ENCODE measurements at regions not wholly inside any gene's neighbourhood (a gene's known extent, or its start where the extent isn't known, plus 50 kb on each side); places are given as distances from the start of the nearest gene placed in this dataset.

DNA sequence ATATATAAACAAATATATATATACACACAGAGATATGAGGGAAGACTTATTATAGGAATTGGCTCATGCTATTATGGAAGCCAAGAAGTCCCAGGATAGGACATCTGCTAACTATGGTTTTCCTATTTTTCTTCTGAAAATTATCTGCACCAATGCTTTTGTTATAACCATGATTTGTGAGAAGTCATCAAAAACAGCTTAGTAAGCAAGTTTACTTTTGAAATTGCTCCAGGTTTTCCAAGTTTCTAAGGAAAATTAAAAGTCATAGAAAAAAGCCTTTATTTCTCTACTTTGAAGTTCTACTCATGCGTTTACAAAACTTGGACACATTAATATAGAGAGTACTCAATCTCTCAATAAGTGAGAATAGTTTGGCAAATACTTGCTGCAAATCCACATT lies 213.1 kb downstream of the TRAM1L1 start:
- no peak for DNase-seq (ENCODE audit: low read depth in 2 of 2)

DNA sequence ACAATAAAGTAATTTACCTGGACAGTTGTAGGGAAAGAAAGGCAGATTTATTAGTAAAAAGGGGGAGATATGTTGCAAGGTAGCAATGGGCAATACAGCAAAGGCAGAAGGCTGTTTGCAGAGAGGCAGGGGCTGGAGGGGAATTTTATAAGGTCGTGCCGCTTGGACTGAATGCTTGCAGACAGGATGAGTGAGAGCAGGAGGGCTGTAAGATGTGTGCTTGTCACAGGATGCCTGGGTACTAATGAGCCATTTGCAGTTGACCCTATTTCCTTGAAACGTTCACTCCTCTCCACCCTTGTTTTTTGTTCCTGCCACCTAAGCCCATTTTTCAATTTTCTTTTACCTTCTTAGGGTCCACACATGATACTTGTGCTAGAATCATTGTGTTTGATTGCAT lies 214.7 kb downstream of the TRAM1L1 start:
- no peak for DNase-seq (ENCODE audit: low read depth in 2 of 2)

DNA sequence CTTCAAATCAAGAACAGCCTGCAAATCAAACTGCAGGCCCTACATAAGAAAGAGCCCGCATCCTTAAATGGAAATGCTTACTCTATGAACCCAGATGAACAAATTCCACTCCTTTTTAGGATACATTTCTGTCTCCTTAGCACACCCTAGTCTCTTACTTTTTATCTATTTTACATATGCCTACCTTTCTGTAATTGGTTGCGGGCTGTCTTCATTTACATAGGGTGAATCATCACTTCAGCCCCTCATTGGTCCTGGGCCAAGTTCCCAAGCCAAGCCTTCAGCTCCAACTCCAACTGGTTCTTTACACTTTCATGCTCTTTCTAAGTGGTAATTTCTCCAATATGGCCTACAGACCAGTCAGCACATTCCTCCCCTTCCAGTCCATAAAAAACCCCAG lies 219.3 kb downstream of the TRAM1L1 start:
- no peak for DNase-seq (ENCODE audit: low read depth in 2 of 2)

DNA sequence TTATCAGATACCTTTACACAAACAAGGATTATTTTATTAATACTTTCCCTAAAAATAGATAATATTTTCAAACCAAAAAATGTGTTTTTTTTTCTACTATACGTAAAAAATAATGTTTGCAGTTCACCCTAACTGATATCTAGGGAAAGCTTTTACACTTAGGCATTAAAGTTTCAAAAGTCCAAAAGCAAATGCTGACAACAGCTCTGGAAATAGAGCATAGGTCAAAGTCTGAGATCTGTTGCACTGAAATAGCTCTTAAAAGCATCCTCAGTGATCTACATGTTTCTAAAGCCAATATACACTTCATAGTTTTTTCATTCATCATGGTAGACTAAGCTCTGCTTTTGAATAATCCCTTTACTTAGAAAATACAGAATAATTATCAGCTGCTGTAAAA lies 222.8 kb downstream of the TRAM1L1 start:
- no peak for DNase-seq (ENCODE audit: low read depth in 2 of 2)

DNA sequence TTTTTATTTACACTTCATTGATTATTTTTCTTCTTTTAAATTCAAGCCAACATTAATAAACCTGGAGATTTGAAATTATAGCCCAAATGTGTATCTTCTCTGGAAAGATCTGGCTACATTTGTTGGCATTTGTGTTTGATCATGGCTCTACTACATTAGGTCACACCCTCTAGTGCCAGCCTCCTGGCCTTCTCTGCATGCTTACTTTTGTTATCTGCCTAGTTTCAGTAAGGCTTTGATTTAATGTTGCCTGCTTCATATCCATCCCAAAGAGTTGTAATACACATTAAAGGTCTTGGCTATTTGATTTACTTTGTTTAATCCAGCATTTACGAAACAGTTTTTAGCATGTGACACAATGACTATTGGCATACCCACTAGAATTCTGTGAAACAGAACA lies 224.5 kb downstream of the TRAM1L1 start:
- DNase-seq (ENCODE audit: low read depth in 2 of 2), result no peak

DNA sequence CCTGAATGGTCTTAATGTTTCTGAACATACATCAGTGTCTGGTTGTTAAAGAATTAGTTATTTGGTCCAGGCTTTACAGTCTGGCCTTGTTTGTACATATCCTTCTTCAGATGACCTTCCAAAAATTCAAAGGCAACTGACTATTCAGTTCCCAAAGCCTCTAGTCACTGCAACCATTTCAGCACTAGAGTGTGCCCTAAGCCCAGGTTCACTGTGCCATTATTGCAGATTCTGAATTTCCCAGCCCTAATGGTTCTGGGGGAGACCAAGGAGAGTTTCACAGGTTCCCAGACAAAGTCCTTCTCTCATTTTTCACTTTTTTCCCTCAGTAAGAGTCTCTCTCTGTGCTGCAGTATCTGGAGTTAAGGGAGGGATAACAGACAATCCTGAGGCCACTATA lies 235.8 kb downstream of the TRAM1L1 start:
- no peak for DNase-seq (ENCODE audit: low read depth in 2 of 2)

DNA sequence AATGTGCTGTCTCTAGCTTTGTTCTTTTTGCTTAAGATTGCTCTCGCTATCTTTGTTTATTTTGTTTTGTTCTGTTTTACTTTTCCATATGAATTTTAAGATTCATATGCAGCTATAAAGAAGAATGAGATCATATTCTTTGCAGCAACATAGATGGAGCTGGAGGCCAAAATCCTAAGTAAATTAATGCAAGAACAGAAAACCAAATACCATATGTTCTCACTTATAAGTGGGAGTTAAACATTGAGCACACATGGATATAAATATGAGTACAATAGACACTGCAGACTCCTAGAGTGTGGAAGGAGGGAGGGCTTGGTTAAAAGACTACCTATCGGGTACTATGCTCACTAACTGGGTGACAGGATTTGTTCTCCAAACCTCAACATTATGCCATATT lies 237.8 kb downstream of the TRAM1L1 start:
- no peak for DNase-seq (ENCODE audit: low read depth in 2 of 2)

DNA sequence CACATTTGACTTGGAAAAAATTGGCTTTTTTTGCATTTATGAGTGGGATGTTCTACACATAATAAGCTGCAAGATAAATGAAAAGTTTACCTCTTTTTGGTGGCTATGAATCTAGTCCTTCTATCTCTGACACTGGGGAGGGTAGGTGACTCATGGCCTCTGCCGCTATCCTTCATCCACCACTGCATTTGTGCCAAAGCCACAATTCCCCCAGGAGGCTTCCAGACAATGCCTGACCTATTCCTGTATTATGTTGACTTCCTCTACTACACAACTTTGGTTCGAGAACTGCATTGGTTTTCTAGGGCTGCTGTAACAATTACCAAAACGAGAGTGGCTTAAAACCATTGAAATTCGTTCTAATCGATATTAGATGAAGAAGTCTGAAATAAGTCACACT lies 245.6 kb downstream of the TRAM1L1 start:
- no peak for DNase-seq (ENCODE audit: low read depth in 2 of 2)

DNA sequence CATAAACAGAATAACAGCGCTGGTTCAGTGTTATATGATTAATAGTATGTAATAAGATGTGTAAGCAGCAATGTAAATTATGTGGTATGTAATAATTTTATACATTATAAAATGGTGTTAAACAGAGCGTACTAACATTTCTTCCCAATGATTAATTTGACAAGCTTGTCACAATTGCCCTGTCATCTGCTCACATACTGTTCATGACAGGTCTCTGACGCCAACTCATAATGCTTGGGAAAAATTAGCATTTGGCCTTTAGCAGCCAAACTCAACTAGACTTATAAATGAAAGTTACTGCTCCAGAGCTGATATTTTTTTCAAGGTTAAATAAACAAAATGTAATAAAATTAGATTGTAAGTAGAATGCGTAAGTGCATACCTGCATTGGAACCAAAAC lies 246.8 kb downstream of the TRAM1L1 start:
- no peak for DNase-seq (ENCODE audit: low read depth in 2 of 2)

- no peak for DNase-seq (ENCODE audit: low read depth in 2 of 2)
Observed at GRCh38 chr4:116829187-116829586, 256.2 kb downstream of the TRAM1L1 start.

GRCh38 chr4:116824172-116824571 lies 261.2 kb downstream of the TRAM1L1 start:
- no peak for DNase-seq (ENCODE audit: low read depth in 2 of 2)

DNA sequence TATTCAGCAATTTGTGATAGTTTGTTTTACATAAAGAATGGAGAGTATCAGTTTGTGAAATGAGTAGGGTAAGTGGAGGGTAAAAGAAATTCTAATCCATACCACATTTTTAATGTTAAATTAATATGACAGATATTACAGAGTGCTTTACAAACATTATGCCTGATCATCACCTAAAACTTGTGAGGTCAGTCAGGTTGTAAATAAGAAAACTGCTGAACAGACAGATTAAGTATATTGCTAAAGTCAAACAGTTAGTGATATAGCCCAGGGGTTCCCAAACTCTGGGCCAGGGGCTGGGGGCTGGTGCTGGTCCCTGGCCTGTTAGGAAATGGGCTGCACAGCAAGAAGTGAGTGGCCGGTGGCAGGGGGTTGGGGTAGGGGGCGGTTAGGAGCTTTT lies 273.6 kb downstream of the TRAM1L1 start:
- no peak for DNase-seq (ENCODE audit: low read depth in 2 of 2)

GRCh38 chr4:116796022-116796421 lies 289.4 kb downstream of the TRAM1L1 start:
- no peak for DNase-seq (ENCODE audit: low read depth in 2 of 2)

DNA sequence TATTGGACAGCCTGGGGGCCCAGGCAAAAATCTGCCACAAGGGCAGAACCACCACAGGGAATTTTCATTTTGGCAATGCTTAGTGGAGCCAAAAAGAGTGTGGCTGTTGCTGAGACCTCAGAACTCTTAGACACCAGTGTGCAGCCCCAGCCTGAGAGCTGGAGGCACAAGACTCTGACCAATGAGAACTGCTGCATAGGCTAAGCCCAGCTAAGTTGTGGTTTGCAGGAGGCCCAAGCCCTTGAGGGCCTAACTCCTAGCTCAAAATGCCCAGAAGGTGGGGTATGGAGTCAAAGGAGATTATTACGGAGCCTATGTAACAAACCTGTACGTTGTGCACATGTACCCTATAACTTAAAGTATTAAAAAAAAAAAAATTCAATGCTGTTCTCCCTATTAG lies 296.7 kb downstream of the TRAM1L1 start:
- no peak for DNase-seq (ENCODE audit: low read depth in 2 of 2)

DNA sequence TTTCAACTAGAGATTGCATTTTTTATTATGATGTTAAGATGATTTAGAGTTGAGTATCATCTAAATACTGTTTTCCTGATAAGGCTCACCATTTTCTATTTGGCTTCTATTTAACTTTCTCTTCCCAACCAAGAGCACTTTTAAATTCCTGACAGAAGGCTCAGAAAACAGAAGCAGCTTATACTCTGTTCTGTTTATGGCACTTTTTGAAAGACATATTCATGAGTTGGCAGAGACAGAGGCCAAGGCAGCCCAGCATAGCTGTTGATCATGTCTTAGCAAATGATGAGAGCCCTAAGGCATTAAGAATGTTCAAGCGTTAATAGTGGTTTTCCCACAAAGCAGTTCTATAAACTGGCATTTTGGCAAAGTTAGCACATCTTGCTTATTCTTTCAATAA lies 330.3 kb downstream of the TRAM1L1 start:
- no peak for DNase-seq (ENCODE audit: low read depth in 2 of 2)

DNA sequence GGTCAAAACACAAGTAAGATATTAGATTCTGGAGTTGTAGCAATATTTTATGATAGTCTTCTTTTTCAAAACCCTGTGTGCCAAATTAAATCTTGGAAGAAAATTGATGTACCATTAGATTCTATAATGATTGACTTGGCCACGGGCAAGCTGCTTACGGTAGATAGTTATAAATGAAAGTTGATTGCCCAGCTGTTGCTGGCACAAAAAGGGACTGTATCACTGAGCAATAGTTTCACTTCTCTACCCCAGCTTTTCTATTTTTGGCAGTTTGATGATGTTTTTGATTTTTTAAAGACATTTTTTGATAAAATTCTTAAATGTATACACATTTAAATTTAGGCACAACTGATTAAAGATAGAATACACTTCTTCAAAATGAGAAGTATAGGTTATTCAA lies 333.3 kb downstream of the TRAM1L1 start:
- no peak for DNase-seq (ENCODE audit: low read depth in 2 of 2)

- DNase-seq (ENCODE audit: low read depth in 2 of 2), result no peak
Observed at GRCh38 chr4:116736756-116737155, 348.6 kb downstream of the TRAM1L1 start.

DNA sequence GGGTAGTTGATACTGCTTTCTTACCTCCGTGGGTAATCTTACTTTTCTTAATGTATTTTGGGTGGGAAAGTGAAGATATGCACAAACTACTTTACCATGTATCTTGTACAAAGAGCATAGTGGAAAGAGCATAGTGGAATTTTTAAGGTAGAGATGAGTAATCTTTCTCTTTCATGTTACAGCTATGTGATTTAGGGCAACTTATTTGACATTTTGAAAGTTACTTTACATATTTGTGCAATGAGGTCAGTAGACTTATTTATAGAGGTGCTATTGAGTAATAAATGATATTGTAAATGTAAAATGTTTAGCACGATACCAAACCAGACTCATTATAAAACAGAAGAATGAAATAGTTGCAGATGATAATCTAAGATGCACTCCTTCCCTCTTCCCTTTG lies 351.2 kb downstream of the TRAM1L1 start:
- DNase-seq (ENCODE audit: low read depth in 2 of 2), result no peak

- DNase-seq (ENCODE audit: low read depth in 2 of 2), result no peak
Observed at GRCh38 chr4:116733370-116733769, 352.0 kb downstream of the TRAM1L1 start.

DNA sequence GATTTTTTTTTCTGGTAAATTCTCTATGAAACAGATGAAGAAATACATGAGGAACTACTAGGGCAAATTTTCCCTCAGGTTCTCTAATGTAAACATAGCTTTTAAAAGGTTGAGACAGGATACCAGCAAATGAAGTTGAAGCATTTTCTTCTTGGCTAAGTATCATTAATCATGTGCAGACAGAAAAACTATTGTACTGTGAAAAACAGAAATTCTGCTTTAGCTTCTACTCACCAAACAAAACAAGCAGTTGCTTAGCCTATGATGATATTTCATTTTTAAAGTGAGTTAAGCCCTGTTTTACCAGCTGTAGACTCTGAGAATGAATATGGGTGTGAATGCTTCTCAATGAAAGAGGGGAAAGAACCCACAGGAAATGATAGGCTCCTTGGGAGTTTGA lies 358.9 kb downstream of the TRAM1L1 start:
- no peak for DNase-seq (ENCODE audit: low read depth in 2 of 2)

- no peak for DNase-seq (ENCODE audit: low read depth in 2 of 2)
Observed at GRCh38 chr4:116724249-116724648, 361.1 kb downstream of the TRAM1L1 start.

DNA sequence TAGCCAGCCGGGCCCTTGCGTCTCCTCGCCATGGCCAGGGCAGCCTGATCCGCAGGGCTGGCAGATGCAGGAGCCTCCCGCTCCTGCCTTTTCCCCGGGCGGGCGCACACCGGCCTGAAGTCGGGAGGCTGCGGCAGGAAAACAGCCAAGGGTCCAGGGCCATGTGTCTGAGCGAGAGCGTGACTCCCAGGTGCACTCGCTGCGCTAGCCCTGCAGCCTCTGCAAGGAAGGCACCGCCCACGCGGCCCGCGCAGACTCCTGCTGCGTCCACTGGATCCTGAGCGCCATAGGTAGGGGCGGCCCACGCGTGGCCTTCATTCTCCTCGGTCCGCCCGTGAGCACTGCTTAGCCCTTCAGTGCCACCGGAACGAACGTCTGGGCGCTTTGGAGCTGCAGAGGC lies 379.9 kb downstream of the TRAM1L1 start:
- DNase-seq (ENCODE audit: low read depth in 2 of 2), result no peak

DNA sequence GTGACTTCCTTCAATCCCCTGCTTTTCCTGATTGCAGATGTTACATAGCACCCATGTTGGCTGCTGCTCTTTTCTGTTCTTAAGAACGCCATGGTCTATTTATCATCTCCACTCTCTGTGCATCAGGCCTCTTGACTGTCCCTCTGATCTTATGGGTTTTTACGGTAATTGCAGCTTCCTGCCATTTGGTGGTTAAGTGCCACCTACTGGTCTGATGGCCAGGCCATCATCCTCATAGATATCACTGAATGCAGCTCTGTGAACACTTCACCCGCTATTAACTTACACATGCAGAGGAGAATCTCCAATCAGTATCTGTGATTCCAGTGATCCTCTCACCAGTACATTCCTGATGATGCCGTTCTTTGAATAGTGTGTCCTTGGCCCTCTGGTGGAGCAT lies 382.4 kb downstream of the TRAM1L1 start:
- DNase-seq (ENCODE audit: low read depth in 2 of 2), result no peak

GRCh38 chr4:116688536-116688935 lies 396.8 kb downstream of the TRAM1L1 start:
- no peak for DNase-seq (ENCODE audit: low read depth in 2 of 2)

DNA sequence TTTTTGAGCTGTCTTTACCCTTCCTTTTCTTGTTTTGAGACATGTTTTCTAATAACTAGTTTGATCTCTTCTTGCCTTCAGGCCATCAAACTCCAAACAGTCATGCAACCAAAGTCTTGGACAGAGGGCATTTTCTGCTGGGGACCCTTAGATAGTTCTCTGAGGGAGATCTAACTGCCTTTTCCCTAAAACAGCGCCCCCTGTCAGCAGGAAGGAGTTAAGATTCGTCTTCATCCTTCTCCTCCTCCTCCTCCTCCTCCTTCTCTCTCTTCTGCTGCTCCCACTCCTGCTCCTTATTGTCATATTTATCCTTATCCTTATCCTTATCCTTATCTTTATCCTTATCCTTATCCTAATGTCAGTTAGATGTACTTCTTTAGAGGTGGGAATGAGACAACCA lies 417.2 kb downstream of the TRAM1L1 start:
- no peak for DNase-seq (ENCODE audit: low read depth in 2 of 2)
